ENCODE measurements at regions not wholly inside any gene's neighbourhood (a gene's known extent, or its start where the extent isn't known, plus 50 kb on each side); places are given as distances from the start of the nearest gene placed in this dataset.
"Not testable (repeated sequence)": the region's sequence is repeated elsewhere in the genome, so short reads cannot be mapped to it uniquely, and the experiment has no call there.

DNA sequence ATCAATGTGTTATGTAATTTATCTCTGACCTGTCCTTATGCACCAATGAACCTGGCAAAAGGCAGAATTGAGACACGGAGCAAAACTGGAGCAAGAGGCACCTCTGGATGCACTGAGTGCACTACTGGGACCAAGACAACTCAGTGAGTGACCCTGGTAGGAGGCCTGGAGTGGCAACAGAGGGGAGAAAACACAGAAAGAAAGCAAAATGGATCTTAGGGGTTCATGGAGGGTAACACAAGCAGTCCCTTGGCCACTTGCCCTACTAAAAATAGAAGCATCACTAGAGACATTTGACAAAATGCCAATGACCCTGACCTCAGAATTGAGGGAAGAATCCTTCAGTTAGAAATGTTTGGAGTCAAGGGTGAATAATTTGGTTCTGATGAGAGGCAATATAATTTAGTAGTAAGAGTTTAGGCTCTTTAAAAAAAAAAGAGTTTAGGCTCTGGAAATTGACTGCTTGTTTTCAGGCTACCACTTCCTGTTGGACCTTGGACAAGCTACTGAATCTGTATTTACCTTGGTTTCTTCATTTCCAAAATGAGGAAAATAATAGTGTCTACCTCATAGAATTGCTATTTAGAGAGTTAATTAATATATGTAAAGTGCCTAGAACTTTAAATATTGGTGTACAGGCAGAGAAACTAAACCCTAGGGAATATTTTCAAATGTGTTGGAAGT, 234.9 kb upstream of the TARS1 start:
- DNase-seq = no peak

DNA sequence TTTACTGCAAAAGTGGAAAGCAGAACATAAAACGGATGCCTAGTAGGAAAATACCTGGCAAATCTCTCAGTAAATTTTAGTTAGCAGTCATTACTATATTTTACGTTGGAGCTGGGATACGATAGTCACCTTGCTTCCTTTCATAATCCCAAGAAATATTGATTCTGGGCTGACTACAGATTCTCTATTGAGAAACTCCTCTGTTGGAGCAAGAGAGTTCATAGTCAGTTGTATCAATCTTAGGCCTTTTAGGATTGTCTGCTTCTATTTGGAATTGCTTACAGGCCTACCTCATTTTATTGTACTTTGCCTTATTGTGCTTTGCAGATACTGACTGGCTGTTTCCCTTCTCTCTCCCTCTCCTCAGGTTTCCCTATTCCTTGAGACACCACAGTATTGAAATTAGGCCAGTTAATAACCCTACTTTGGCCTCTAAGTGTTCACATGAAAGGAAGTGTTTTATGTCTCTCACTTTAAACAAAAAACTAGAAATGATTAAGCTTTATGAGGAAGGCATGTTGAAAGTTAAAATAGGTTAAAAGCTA, 233.7 kb upstream of the TARS1 start:
- no peak for DNase-seq

DNA sequence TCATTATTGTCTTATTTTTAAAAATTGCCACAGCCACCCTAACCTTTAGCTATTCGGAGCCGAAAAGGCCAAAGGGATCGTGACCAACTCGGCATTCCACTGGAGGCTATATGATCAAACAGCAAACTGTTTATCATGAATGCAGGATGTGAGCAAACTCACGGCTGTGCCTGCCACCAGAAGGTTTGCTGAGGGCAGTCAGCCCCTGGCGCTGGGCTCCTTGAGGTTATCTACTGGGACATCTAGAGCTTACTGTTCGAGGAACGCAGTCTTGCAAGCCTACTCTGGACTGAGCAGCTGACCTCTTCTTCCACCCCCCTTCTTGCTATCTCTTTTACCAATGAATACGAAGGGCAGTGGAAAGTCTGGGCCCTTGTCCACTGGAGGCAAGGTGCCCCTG, 231.5 kb upstream of the TARS1 start:
- no peak for DNase-seq

DNA sequence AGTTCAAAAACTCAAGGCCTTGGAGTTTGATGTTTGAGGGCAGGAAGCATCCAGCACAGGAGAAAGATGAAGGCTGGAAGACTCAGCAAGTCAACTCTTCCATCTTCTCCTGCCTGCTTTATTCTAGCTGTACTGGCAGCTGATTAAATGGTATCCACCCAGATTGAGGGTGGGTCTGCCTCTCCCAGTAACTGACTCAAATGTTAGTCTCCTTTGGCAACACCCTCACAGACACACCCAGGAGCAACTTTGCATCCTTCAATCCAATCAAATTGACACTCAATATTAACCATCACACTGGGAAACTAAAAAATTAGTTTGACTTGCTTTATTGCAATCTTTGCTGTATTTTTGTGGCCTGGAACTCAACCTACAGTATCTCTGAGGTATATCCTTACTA, 230.5 kb upstream of the TARS1 start:
- not testable (repeated sequence) for DNase-seq

DNA sequence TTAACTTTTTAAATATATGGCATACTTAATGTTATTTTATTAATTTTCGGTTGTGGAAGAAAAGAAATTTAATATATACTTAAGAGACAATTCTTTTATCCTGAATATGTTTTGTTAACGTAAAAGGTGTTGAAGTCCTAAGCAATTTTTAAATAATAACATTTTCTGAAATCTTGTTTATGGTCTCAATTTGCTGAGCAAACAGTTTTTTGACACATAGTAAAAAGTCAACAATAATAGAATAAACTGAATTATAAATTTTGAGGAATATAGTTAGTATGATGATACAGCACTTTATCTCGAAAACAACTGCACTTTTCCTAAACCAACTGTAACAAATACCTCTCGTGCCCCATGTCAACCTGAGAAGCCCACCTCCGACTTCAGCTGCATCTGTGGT, 229.8 kb upstream of the TARS1 start:
- no peak for DNase-seq

DNA sequence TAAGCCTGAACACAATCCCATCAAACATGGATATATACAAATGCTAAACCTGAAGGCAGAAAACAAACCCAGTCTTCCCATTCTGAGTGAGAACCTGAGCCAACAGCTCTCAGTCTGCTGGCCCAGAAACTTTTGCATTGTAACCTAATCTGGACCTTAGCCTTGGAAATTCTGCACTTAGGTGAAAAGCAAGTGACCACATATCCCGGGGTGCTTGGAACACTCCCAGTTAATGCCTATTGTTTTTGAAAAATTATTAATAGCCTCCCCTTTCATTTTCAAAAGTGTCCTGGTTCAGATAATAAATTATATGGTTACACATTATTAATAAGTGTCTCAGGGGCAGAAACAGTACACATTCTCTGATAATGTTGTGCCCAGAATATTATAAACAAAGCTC, 228.3 kb upstream of the TARS1 start:
- DNase-seq = no peak

DNA sequence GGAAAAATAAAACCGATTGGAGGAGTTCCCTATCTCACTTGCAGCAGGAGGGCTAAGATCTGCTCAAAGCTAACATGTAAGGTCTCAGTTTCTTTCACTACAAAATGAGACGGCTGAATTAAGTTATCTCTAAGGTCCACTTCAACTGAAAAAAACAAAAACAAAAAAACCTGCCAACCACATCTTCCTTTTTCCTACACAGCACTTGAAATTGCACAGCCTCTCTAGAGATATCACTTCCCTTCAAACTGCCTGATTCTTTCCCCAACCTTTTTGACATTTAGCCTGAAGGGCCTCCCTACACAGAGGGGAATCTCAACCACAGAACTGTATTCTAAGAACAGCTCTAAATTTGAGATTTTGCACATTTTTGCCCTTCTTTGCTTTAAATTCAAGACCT, 227.9 kb upstream of the TARS1 start:
- no peak for DNase-seq

DNA sequence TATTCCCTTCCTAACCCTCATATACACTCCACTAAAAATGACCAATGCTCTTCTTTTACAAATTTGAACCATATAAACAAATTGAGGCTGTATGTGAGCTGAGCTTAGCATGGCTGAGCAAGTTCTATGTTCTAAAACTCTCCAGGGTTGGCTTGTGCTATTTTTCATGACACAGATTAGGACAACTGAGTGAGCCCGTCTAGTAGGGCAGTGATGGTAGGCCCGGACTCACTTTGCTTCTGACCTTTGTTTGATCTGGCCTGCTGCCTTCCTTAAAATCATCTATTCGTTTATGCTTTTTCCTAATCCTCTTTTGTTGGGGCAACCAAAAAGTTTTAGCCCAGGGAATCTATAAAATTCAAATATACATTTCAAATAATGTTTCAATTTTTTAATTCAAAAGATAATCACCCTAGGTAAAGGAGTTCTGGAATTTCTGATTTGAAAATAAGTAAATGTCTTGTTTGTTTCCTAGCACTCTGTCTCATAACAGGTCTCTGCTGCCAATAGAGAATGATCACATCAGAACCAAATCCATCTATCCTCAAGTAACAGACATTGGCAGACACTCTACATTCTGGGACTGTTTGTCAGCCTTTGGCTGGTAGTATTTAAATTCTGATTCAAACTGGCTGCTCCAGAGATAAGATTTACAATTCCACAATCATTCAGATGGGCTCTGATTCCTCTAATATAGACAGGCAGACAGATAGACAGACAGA, 217.0 kb upstream of the TARS1 start:
- no peak for DNase-seq

DNA sequence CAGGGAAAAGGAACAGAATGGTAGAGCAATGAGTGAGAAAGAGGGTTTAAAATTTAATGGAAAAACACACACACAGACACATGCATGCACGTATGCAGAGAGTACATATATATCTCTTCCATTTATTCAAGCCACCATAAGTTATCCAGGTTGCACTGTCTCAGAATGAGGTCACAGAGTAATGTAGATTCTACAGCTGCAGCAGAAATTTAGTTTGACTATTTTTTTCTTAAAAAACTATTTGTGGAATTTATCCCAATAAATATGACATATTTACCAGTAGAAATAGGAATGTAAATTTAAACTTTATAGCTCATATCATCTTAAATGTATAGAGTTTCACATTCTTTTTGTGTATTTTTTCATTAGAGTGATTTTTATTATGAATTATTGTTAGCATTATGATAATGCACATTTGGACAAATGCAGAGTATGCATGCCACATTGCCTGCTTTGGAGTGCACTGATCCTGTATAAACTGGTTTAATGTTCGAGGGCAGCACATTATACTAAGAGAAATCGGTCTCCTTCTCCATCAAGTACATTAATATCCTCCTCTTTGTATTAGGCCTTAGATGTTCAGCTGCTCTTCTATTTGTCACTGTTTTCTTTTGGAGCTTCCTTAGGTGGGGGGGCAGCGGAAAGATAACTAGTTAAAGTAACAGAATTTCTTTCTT, 216.3 kb upstream of the TARS1 start:
- no peak for DNase-seq

DNA sequence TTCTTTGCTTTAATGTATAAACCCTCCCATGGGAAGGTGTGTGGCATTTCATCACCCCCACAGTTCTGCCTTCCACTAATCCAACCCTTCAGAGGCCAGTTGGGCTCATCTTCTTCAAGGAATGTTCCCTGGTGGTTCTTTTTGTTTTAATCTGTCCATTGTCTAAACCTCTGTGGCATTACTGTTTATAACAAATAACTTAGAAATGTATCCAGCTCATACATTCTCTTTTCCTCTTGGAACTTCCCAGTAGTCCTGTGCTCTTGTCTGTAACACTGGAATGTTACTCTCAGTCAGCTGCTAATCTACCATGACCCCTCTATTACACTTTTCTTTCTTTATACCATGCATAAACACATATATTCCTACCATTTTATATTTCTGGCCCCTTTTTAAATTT, 213.5 kb upstream of the TARS1 start:
- DNase-seq = no peak

DNA sequence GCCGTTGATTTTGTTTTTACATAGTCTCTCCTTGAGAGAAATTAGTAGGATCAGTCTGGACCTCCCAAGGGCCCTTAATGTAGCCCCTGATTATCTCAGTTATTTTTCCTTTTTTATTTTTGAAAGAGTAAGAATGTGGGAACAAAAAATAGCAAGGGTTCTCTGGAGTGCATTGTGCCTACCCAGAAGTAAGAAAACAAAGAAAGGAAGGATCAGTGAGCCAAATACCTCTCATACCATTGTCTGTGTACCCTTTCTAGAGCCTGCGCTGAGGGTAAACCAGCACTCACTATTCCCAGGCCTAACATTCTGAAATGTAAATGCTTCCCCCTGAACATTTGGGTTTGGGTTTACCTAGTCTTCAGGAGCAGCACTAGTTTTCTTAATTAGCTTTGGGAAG, 213.0 kb upstream of the TARS1 start:
- no peak for DNase-seq

DNA sequence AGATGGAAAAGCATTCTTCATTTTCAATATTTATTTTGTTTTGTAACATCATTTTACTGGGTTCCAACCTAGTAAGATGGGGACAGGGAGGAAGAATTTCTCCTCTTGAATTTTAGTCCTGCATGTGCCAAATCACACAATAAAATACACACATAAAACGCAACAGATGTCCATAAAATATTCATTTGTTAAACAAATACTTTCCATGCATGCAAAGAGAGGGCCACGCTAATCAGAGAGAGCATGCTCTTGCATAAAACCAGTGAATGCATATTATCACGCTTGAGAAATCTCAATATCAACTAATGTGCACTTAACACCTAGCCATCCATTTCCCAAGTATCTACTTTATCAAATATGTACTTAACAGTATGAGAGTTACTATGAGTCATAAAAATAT, 212.6 kb upstream of the TARS1 start:
- no peak for DNase-seq

DNA sequence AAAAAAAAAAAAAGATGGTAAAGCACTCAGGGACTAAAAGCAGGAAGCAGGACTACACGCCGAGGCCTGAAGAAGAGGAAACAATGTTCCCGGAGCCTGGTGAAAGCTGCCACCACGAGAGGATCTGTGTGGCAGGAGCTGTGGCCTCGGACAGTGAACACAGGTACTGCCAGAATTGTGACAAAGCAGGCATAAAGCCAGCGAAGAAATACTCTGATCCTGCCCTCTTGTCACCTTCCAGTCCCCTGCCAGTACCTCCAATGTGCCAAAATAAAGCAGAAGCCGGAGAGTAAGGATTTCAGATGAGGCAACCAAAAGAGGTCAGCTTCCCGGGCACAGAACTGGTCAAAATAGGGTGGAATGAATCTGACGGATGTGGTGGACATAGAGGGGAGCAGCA, 211.5 kb upstream of the TARS1 start:
- no peak for DNase-seq

DNA sequence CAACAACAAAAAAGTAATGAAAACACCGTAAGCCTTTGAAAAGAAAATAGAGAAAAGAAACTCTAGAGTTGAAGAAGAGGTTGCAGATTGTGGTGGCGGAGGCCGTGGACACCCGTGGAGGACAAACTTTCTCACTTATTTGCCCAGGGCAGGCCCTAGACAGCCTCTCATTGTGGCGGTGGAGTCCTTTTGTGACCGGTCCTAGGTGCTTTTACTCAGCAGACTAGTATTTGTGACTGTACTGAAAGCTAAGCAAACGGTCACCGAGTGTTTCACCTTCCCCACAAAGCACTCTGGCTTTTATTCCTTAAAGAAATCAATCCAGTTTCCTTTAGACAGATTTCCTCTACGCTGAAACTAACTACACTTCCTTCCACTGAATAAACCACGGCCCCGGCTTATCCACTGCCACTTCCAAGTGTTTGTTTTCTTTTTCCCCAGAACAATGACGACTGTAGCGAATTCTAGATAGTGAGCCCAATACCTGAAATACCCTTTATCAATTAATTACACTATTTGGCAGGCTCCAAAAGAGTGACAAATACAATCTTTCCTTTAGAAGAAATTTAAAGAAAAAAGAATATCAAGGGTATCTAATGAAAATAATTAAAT, 210.2 kb upstream of the TARS1 start:
- no peak for DNase-seq

DNA sequence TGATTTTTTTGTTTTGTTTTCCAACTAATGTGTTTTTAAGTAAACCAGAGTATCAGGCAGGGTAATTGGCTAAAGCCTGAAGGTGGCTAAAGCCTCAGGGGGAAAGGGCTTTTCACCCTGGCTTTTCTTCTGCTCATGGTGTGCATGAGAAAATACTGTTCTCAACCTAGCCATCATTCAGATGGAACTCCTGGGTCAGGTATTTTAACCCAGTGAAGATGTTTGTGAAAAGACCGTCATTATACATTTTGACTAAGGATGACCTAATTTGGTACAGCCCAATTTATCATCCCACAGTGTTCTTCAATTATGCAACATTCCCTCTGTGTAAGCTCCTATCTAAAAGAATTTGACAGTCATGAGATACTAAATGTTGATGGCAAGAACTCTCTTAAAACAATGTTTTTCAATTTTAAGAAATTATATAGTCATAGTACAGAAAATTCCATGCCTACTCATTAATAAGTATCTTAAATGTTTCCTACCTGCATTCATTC, 209.5 kb upstream of the TARS1 start:
- no peak for DNase-seq

DNA sequence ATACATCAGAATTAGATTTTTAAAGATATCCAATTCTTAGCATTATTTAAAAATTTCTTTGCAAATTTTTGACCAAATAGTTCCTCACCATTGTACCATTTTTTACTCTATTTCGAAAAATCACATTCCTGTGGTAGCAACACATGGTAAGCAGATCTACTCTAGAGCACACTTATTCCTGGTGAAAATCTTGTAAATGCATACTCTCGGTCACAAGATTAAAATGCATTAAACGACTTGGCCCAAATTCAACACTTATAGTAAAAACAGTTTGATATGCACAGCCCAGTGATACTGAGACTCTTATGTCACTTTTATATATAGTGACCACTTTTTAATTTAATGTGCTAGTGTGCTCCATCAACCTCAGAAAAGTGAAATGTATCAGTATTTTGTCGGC, 208.8 kb upstream of the TARS1 start:
- DNase-seq = no peak

DNA sequence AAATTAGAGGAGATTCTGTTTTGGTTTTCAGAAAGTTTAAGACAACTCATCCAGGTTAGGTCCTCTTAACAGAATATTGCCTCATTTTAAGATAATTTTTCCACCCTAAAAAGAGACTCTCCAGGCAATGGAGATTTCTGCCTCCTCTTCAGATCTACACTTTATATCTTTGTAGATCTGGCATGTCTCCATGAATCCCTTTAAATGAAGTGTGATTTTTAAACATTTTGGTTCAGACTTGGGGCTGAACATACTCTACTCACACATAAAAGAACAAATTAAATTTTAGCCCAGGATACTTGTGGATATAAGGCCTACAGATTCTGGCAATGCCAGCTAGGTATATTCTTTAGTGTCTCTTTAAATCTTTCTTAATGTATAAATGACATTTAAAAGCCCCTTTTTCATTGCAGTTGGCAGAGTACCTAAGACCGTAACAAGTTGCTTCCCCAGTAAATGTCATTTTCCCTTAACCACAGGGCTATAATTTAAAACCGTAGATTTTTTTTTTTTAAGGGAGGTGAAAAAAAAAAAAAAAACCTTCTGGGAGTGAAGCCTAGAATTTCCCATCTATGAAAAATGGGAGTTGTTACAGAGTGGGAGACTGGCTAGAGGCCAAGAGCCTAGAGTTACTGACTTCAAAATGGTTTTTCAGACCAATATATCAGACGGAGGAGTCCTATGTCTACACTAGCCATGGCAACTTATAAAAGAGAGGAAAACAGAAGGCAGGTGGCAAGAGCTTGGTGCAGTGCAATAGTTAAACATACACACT, 207.8 kb upstream of the TARS1 start:
- no peak for DNase-seq

DNA sequence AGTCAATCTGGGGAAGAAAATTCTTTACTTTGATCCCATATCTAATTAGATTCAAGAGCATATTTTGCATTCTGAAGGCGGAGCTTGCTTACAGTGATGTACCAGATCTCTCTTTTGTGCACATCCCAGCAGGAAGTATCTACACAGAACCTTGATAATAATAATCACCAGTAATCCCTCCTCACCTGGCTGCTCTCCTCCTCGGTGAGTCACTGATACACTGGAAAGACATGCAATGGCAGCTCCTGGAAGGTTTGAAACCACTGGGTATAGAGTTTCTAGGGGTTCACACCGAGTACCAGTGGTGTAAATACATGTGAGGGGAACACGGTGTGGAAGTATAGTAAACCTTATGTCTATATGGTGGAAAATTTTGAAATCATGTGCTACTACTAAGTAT, 205.5 kb upstream of the TARS1 start:
- no peak for DNase-seq

DNA sequence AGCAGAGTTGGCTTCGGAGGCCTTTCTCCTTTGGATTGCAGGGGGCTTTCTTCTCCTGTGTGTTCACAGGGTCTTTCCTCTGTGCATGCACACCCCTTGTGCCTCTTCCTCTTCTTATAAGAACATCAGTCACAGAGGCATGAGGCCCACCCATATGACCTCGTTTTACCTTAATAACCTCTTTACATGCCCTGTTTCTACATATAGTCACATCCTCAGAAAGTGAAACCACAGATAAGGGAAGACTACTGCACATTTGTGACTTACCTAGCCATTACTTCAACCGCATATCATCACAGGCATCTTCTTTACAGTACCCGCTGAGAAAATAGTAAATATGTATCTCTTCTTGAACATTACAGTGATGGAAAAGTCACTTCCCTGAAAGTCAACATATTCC, 204.9 kb upstream of the TARS1 start:
- no peak for DNase-seq

DNA sequence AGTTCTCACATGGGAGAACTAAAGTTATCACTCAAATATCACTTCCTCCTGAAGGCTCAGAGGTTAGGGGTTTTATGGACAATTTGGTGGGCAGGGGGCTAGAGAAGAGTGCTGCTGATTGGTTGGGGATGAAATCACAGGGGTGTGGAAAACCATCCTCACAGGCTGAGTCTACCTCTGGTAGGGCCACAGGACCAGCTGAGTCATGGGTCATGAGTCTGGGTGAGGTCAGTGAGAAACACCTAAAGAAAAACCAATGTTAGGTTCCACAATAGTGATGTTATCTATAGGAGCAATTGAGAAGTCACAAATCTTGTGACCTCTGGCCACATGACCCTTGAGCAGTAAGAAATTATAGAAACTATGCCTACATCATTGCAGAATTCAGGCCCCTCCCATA, 203.3 kb upstream of the TARS1 start:
- DNase-seq = no peak
